AG09309 (cell line): ENCODE measurements at regions not wholly inside any gene's neighbourhood (a gene's known extent, or its start where the extent isn't known, plus 50 kb on each side); places are given as distances from the start of the nearest gene placed in this dataset.

Experiments
- DNase-seq: peaks from one replicate; pipeline ENCODE4 v3.0.0-alpha.2; 2010; ENCODE audit warnings: low read depth
- H3K4me3 ChIP-seq: 2 replicates; pipeline ENCODE4 v1.5.1; 2011; ENCODE audit warnings: mild to moderate bottlenecking, low read depth, low read length, moderate library complexity; ENCODE audit not compliant: control insufficient read depth
- TF ChIP-seq, protein P1 (sequence below): IDR thresholded peaks from 2 replicates; pipeline ENCODE4 v1.5.1; 2011; ENCODE audit warnings: mild to moderate bottlenecking, low read depth, low read length, inconsistent platforms; ENCODE audit not compliant: insufficient read depth, control insufficient read depth; ENCODE audit errors: missing control alignments

DNA sequence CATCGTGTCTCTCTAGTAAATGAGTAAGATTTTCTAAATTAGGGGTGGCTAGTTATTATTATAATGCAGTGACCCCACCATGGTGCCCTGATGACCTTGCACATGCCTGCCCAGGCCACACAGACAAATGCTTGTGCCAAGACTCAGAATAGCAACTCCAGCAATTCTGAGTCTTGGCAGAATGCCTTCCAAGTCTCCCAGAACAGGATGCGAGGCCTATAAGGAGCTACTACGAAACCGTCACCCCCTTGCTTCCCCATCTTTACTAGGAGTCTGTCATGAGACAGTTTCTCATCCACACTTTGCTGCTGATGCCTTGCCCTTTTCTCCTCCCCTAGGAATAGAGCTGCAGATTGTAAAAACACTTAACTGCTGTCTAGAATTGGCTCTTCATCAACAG, 559.9 kb downstream of the TRHDE start:
- no peak overlapping the region for H3K4me3 ChIP-seq
- TF ChIP-seq, protein P1, sequence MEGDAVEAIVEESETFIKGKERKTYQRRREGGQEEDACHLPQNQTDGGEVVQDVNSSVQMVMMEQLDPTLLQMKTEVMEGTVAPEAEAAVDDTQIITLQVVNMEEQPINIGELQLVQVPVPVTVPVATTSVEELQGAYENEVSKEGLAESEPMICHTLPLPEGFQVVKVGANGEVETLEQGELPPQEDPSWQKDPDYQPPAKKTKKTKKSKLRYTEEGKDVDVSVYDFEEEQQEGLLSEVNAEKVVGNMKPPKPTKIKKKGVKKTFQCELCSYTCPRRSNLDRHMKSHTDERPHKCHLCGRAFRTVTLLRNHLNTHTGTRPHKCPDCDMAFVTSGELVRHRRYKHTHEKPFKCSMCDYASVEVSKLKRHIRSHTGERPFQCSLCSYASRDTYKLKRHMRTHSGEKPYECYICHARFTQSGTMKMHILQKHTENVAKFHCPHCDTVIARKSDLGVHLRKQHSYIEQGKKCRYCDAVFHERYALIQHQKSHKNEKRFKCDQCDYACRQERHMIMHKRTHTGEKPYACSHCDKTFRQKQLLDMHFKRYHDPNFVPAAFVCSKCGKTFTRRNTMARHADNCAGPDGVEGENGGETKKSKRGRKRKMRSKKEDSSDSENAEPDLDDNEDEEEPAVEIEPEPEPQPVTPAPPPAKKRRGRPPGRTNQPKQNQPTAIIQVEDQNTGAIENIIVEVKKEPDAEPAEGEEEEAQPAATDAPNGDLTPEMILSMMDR = no peak
- DNase-seq = no peak

DNA sequence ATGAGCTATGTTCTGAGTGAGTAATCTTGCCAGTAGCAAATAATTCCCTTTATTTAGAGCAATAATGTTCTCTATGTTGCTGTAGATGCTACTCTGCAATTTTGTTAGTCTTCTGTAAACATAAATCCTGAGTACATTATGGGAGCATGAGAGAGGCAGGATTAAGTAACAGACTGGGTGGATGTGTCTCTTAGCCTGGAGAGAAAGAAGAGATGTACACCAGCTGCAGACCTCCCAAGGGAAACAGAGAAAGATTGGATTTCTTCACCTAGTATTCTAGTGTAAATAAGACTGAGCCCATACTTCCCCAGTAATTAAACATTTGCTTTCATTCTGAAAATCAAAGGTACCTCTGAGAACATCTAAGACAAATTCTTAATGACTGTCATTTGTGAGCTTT, 564.0 kb downstream of the TRHDE start:
- H3K4me3 ChIP-seq = no peak overlapping the region
- TF ChIP-seq, protein P1 = no peak
- DNase-seq = no peak

DNA sequence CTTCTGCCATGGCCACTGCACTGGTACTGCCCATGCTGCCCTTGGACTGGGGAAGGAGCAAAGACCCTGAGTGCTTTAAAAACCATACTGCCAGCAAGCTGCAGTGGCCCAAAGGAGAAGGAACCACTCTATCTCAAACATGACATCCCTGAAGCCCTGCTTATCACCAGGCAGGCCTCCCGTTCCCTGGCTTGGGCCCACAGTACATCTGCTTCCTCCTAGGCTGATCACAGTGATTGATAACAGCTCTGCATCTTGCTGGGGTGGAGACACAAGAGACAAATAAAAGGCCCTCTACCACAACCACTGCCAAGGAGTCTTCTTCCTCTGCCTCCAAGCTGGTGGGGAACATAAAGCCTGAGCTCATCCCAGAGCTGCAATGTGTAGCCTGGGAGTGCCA, 567.5 kb downstream of the TRHDE start:
- TF ChIP-seq, protein P1 = no peak
- DNase-seq = no peak
- no peak overlapping the region for H3K4me3 ChIP-seq

DNA sequence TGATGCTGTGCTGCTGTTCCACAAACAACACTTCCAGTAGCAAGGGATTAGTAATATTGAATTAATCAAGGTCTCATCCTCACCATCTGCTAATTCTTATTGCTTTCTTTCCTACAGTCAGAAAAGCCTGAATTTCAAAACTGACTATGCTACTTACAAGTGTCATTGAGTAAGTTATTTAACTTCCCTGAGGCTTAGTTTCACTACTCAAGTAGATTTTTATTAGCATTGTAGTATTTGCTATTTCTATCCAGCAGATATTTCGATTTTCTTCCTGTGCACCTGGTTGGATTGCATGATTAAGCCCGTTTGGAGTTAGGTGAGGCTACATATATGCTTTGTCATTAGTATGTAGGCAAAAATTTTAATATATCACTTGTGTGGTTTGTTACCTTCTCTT, 591.5 kb downstream of the TRHDE start:
- no peak overlapping the region for H3K4me3 ChIP-seq
- TF ChIP-seq, protein P1 = no peak
- DNase-seq = no peak

DNA sequence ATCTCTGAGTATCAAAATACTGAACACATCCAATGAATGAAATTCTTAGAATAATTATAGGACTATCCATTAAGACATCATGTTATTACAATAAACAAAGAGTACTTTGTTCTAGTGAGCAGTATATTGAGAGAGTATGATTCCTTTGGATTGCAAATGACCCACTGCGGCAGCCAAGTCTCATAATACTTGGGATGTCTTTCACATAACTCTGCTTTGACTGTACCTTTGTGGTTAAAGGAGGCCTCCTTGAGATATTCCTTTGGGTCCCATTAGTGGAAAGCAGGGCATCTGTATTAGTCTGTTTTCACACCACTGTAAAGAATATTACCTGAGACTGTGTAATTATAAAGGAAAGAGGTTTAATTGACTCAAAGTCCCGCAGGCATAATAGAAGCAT, 593.8 kb downstream of the TRHDE start:
- TF ChIP-seq, protein P1 = no peak
- no peak overlapping the region for H3K4me3 ChIP-seq
- no peak for DNase-seq

DNA sequence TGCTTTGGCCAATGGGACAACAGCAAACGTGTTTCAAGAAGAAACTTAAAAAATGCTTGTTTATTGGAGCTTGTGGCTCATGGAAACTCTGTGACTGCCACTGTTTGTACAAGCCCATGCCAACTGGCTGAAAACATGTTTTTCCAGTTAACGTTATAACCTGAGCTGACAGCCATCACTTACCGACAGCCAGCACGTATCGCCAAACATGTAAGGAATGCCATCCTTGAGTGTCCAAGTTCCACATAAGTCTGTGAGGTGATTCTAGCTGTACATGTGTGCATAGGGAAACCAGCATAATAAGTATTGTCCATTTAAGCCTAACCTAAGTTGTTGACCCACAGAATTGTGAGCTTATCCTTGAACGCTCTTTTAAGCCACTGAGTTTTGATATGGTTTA, 596.9 kb downstream of the TRHDE start:
- TF ChIP-seq, protein P1 = no peak
- no peak for DNase-seq
- H3K4me3 ChIP-seq = no peak overlapping the region
